ENCODE measurements at regions not wholly inside any gene's neighbourhood (a gene's known extent, or its start where the extent isn't known, plus 50 kb on each side); places are given as distances from the start of the nearest gene placed in this dataset.
A peak's percentile ranks its signal among the peaks of the same experiment; 100 is the strongest.

GRCh38 chr11:38456371-38456770 lies 1858.3 kb upstream of the RAG2 start:
- Histone ChIP-seq H3K27me3 (ENCODE audit: insufficient read depth, low read length) (no peaks in the 10 kb centered on the region), H3K79me2 (ENCODE audit: insufficient read depth, low read length) (no peaks in the 10 kb centered on the region), H3K4me3 (ENCODE audit: insufficient read depth, low read depth, low read length) (no peak overlapping the region), H2AFZ (ENCODE audit: low read depth, low read length) (no peak overlapping the region), H3K9ac (ENCODE audit: low read length) (no peak overlapping the region), H3K9me3 (ENCODE audit: insufficient read depth, low read depth, low read length) (no peaks in the 10 kb centered on the region), H4K20me1 (ENCODE audit: insufficient read depth, low read length) (no peaks in the 10 kb centered on the region), H3K36me3 (ENCODE audit: insufficient read depth, low read length) (no peaks in the 10 kb centered on the region), H3K4me1 (ENCODE audit: insufficient read depth, low read length) (peaks cover 10% of the 10 kb centered on the region), H3K27ac (ENCODE audit: low read depth, low read length) (no peak overlapping the region), H3K4me2 (ENCODE audit: low read length) (no peak overlapping the region)
- Mint-ChIP-seq H3K9me3 (ENCODE audit: unreplicated experiment) (no peaks in the 10 kb centered on the region), H3K27ac (ENCODE audit: unreplicated experiment) (no peak overlapping the region), H3K36me3 (ENCODE audit: low read depth, unreplicated experiment) (no peaks in the 10 kb centered on the region), H3K27me3 (ENCODE audit: low read depth, unreplicated experiment) (no peaks in the 10 kb centered on the region), H3K4me1 (ENCODE audit: low read depth, unreplicated experiment) (peaks cover 5% of the 10 kb centered on the region), H3K4me3 (ENCODE audit: unreplicated experiment) (no peak overlapping the region)
- FAIRE-seq = no peak
- no peak for TF ChIP-seq EZH2 (IDR thresholded peaks at IDR 0.05; ENCODE audit: insufficient read depth, low read length)
- DNase-seq (ENCODE audit: low read depth) = peak; percentile 16

- Histone ChIP-seq H3K4me3 (ENCODE audit: insufficient read depth, low read depth, low read length) (no peak overlapping the region), H4K20me1 (ENCODE audit: insufficient read depth, low read length) (no peaks in the 10 kb centered on the region), H3K9ac (ENCODE audit: low read length) (no peak overlapping the region), H2AFZ (ENCODE audit: low read depth, low read length) (no peak overlapping the region), H3K27me3 (ENCODE audit: insufficient read depth, low read length) (no peaks in the 10 kb centered on the region), H3K27ac (ENCODE audit: low read depth, low read length) (no peak overlapping the region), H3K36me3 (ENCODE audit: insufficient read depth, low read length) (no peaks in the 10 kb centered on the region), H3K4me1 (ENCODE audit: insufficient read depth, low read length) (peaks cover 3% of the 10 kb centered on the region), H3K9me3 (ENCODE audit: insufficient read depth, low read depth, low read length) (no peaks in the 10 kb centered on the region), H3K79me2 (ENCODE audit: insufficient read depth, low read length) (no peaks in the 10 kb centered on the region), H3K4me2 (ENCODE audit: low read length) (no peak overlapping the region)
- Mint-ChIP-seq H3K27me3 (ENCODE audit: low read depth, unreplicated experiment) (no peaks in the 10 kb centered on the region), H3K4me3 (ENCODE audit: unreplicated experiment) (no peak overlapping the region), H3K36me3 (ENCODE audit: low read depth, unreplicated experiment) (no peaks in the 10 kb centered on the region), H3K27ac (ENCODE audit: unreplicated experiment) (no peak overlapping the region), H3K9me3 (ENCODE audit: unreplicated experiment) (no peaks in the 10 kb centered on the region), H3K4me1 (ENCODE audit: low read depth, unreplicated experiment) (peaks cover 3% of the 10 kb centered on the region)
- FAIRE-seq = no peak
- TF ChIP-seq, protein P1, sequence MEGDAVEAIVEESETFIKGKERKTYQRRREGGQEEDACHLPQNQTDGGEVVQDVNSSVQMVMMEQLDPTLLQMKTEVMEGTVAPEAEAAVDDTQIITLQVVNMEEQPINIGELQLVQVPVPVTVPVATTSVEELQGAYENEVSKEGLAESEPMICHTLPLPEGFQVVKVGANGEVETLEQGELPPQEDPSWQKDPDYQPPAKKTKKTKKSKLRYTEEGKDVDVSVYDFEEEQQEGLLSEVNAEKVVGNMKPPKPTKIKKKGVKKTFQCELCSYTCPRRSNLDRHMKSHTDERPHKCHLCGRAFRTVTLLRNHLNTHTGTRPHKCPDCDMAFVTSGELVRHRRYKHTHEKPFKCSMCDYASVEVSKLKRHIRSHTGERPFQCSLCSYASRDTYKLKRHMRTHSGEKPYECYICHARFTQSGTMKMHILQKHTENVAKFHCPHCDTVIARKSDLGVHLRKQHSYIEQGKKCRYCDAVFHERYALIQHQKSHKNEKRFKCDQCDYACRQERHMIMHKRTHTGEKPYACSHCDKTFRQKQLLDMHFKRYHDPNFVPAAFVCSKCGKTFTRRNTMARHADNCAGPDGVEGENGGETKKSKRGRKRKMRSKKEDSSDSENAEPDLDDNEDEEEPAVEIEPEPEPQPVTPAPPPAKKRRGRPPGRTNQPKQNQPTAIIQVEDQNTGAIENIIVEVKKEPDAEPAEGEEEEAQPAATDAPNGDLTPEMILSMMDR (IDR thresholded peaks at IDR 0.05; ENCODE audit: insufficient read depth, low read depth, low read length) = no peak
- TF ChIP-seq EZH2 (IDR thresholded peaks at IDR 0.05; ENCODE audit: insufficient read depth, low read length) = no peak
- peak; percentile 8 for DNase-seq (ENCODE audit: low read depth)
These were observed 1850.2 kb upstream of the RAG2 start for GRCh38 chr11:38448284-38448683.

DNA sequence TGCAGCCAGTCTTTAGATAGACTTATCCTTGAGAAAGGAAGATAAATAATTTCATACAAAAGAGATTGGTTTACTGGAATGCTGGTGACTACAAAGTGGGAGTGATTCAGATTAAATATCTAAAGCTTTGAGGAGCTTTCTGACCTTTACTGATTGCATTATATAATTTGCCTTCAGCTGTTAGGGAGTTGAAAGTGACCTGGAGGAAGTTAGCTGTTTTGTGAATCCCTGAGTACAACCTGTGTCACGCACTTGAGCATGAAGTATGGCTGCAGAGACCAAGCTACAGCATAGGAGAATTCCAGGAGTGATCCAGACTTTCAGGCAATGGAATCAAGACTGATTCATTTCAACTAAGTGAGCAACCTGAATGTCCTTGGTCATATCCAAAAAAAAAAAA lies 1848.3 kb upstream of the RAG2 start:
- Histone ChIP-seq H3K4me1 (ENCODE audit: insufficient read depth, low read length) (peaks cover 3% of the 10 kb centered on the region), H3K79me2 (ENCODE audit: insufficient read depth, low read length) (no peaks in the 10 kb centered on the region), H2AFZ (ENCODE audit: low read depth, low read length) (no peak overlapping the region), H3K9ac (ENCODE audit: low read length) (no peak overlapping the region), H4K20me1 (ENCODE audit: insufficient read depth, low read length) (no peaks in the 10 kb centered on the region), H3K9me3 (ENCODE audit: insufficient read depth, low read depth, low read length) (no peaks in the 10 kb centered on the region), H3K4me3 (ENCODE audit: insufficient read depth, low read depth, low read length) (no peak overlapping the region), H3K36me3 (ENCODE audit: insufficient read depth, low read length) (no peaks in the 10 kb centered on the region), H3K27me3 (ENCODE audit: insufficient read depth, low read length) (no peaks in the 10 kb centered on the region), H3K27ac (ENCODE audit: low read depth, low read length) (no peak overlapping the region), H3K4me2 (ENCODE audit: low read length) (peak overlapping the region; percentile 17)
- Mint-ChIP-seq H3K4me3 (ENCODE audit: unreplicated experiment) (no peak overlapping the region), H3K4me1 (ENCODE audit: low read depth, unreplicated experiment) (peaks cover 3% of the 10 kb centered on the region), H3K27ac (ENCODE audit: unreplicated experiment) (no peak overlapping the region), H3K36me3 (ENCODE audit: low read depth, unreplicated experiment) (no peaks in the 10 kb centered on the region), H3K9me3 (ENCODE audit: unreplicated experiment) (no peaks in the 10 kb centered on the region), H3K27me3 (ENCODE audit: low read depth, unreplicated experiment) (no peaks in the 10 kb centered on the region)
- no peak for TF ChIP-seq EZH2 (IDR thresholded peaks at IDR 0.05; ENCODE audit: insufficient read depth, low read length)
- TF ChIP-seq, protein P1 (IDR thresholded peaks at IDR 0.05; ENCODE audit: insufficient read depth, low read depth, low read length) = no peak
- peak; percentile 91 for DNase-seq (ENCODE audit: low read depth)
- FAIRE-seq = no peak
